ENCODE measurements at regions not wholly inside any gene's neighbourhood (a gene's known extent, or its start where the extent isn't known, plus 50 kb on each side); places are given as distances from the start of the nearest gene placed in this dataset.

DNA sequence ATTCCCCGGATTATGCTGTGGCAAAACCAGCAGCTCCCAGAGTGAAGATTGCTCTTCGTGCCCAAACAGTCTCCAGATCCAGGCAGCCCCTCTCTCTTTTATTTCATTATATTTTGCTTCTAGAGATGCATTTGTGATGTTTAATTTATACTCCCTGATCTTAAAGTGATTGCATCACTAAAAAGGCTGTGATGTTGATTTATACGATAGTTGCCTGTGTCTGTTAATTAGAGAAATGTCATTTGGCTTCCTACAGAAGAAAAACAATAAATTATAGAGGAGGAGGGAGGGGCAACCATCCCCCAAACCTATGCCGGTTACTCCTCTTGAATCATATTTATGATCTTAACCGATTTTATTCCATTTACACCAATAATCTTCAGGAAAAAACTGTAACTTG, 615.3 kb downstream of the TOX3 start:
- TF ChIP-seq CTCF (IDR thresholded peaks at IDR 0.05), result no peak
- TF ChIP-seq EP300 (IDR thresholded peaks at IDR 0.05), result no peak
